Stomach (tissue), 4 donors: ENCODE measurements at regions not wholly inside any gene's neighbourhood (a gene's known extent, or its start where the extent isn't known, plus 50 kb on each side); places are given as distances from the start of the nearest gene placed in this dataset.

ENCODE experiments used
- POLR2AphosphoS5 ChIP-seq, 3 donors: sonication (generic); formaldehyde crosslinking; IDR thresholded peaks; one replicate each; pipeline ENCODE4 v1.6.1; 2016; ENCODE audit warnings: antibody characterized with exemption in 3 of 3
- TF ChIP-seq, protein P1 (sequence below), 7 experiments: fragments of 450-650 bp in 4 of 7; fragments of 200-600 bp in 3 of 7; sonication (generic) in 3 of 7; IDR thresholded peaks; one replicate each; pipeline ENCODE4 v1.5.1; 2016 to 2019; ENCODE audit warnings: antibody characterized with exemption in 7 of 7, control low read depth in 2 of 7, mild to moderate bottlenecking in 1 of 7

DNA sequence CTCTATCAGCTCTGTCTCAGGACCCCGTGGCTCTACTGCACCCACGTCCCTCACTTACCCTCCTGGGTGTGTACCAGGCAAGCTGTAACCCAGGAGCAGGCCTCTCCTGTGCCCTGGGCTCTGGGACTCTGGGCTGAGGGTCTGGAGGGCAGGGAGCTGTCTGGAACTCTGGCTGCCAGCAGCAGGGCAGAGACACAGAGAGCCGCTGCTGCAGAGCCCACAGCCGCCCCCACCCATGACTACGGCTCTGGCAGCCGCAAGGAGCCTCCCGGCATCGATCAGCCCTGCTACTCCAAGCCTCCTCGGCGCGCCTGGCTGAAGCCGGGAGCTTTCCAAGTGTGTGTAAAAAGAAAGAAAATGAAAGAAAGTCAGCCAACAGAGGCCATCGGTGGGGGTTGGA, 103.7 kb upstream of the ATP2B2 start:
- TF ChIP-seq, protein P1, sequence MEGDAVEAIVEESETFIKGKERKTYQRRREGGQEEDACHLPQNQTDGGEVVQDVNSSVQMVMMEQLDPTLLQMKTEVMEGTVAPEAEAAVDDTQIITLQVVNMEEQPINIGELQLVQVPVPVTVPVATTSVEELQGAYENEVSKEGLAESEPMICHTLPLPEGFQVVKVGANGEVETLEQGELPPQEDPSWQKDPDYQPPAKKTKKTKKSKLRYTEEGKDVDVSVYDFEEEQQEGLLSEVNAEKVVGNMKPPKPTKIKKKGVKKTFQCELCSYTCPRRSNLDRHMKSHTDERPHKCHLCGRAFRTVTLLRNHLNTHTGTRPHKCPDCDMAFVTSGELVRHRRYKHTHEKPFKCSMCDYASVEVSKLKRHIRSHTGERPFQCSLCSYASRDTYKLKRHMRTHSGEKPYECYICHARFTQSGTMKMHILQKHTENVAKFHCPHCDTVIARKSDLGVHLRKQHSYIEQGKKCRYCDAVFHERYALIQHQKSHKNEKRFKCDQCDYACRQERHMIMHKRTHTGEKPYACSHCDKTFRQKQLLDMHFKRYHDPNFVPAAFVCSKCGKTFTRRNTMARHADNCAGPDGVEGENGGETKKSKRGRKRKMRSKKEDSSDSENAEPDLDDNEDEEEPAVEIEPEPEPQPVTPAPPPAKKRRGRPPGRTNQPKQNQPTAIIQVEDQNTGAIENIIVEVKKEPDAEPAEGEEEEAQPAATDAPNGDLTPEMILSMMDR (IDR thresholded peaks at IDR 0.05): no peak
- TF ChIP-seq POLR2AphosphoS5 (IDR thresholded peaks at IDR 0.05): no peak
